ENCODE measurements at regions not wholly inside any gene's neighbourhood (a gene's known extent, or its start where the extent isn't known, plus 50 kb on each side); places are given as distances from the start of the nearest gene placed in this dataset.

DNA sequence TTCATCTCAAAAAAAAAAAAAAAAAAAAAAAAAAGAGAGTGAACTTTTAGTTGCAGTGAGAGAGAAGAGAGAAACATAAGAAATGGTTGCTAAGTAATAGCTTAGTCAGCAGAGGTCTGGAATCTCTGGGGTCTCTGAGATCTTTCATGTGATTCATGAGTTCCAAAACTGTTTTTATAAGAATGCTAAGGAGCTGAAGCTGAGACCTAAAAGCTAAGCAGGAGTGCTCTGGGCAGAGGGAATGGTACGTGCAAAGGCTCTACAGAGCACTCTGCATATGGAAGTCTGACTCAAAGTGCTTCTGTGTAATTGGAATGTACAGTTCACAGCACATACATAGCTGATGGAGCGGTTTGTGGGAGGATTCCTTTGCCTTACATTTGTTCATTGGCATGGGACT is 66.3 kb upstream of the LRIG1 start:
- H3K4me2 ChIP-seq (ENCODE audit: low read length, poor library complexity, severe bottlenecking), result no peak overlapping the region
- H2AFZ ChIP-seq (ENCODE audit: low read depth, low read length), result no peak overlapping the region
- H3K36me3 ChIP-seq (ENCODE audit: control insufficient read depth in 1 of 2, insufficient read depth in 2 of 2, low read depth in 1 of 2, low read length in 2 of 2), result no peaks in the 10 kb centered on the region
- no peaks in the 10 kb centered on the region for H3K27me3 ChIP-seq (ENCODE audit: control insufficient read depth in 1 of 2, insufficient read depth in 1 of 2, low read length in 2 of 2)
- H2BK12ac ChIP-seq (ENCODE audit: low read length in 2 of 2), result no peak overlapping the region
- H3K23ac ChIP-seq (ENCODE audit: low read length in 2 of 2), result no peak overlapping the region
- peaks cover 1% of the 10 kb centered on the region for H3K4me1 ChIP-seq (ENCODE audit: control insufficient read depth, insufficient read depth, low read depth, low read length)
- peak; percentile 38 for DNase-seq
- 63% methylated on average over 2 of the region's 2 CpGs for WGBS
- H4K8ac ChIP-seq (ENCODE audit: low read length), result no peak overlapping the region
- no peak overlapping the region for H3K14ac ChIP-seq (ENCODE audit: low read length in 2 of 2)
- H3K4ac ChIP-seq (ENCODE audit: low read depth in 1 of 2, low read length in 2 of 2), result no peak overlapping the region
- H2BK5ac ChIP-seq (ENCODE audit: low read depth, low read length, poor library complexity, severe bottlenecking), result no peak overlapping the region
- H3K9ac ChIP-seq (ENCODE audit: low read length), result peak overlapping the region; percentile 42
- no peak overlapping the region for H3K18ac ChIP-seq (ENCODE audit: low read depth in 1 of 2, low read length in 2 of 2)
- H2AK5ac ChIP-seq (ENCODE audit: low read length, severe bottlenecking), result no peak overlapping the region
- no peak overlapping the region for H4K91ac ChIP-seq (ENCODE audit: low read length)
- no peak overlapping the region for H2BK15ac ChIP-seq (ENCODE audit: low read depth, poor library complexity, severe bottlenecking)
- H3K4me3 ChIP-seq (ENCODE audit: insufficient read depth in 1 of 2, low read depth in 1 of 2, low read length in 2 of 2), result no peak overlapping the region
- H2BK120ac ChIP-seq (ENCODE audit: low read depth, low read length), result no peak overlapping the region
- H3K79me1 ChIP-seq (replicated peaks; ENCODE audit: low read length, poor library complexity, severe bottlenecking), result no peaks in the 10 kb centered on the region
- no peaks in the 10 kb centered on the region for H3K9me3 ChIP-seq (ENCODE audit: control insufficient read depth, low read length)
- H3K27ac ChIP-seq (ENCODE audit: low read length, poor library complexity, severe bottlenecking), result peak overlapping the region; percentile 6

DNA sequence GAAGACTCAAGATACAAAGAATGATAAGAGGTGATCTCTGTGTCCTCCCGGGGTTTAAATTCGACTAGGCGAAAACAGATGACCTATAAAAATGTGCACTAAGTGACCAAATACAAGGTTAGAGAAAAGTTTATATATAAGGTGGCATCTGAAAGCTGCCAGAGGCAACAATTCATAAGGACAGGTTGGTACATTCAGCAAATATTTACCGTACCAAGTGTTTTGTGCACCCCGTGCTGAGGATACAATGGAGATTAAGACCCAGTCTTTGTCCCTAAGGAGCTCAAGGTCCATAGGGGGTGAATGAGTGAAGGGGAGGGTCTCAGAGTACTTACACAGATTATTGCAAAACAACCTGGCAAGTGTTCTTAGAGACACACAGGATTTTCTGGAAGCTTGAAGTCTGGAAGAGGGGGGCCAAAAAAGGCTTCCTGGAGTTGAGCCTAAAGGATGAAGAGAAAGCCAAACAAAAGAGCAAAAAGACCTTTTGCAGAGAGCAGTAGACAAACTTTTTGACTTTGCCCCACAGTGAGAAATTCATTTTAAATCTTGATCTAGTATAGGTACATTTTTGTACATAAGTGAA is 71.4 kb upstream of the LRIG1 start:
- Histone ChIP-seq H3K27me3 (ENCODE audit: control insufficient read depth in 1 of 2, insufficient read depth in 1 of 2, low read length in 2 of 2) (no peaks in the 10 kb centered on the region), H4K91ac (ENCODE audit: low read length) (no peak overlapping the region), H3K4me3 (ENCODE audit: insufficient read depth in 1 of 2, low read depth in 1 of 2, low read length in 2 of 2) (no peak overlapping the region), H3K36me3 (ENCODE audit: control insufficient read depth in 1 of 2, insufficient read depth in 2 of 2, low read depth in 1 of 2, low read length in 2 of 2) (no peaks in the 10 kb centered on the region), H4K8ac (ENCODE audit: low read length) (no peak overlapping the region), H3K9ac (ENCODE audit: low read length) (no peak overlapping the region), H3K4me1 (ENCODE audit: control insufficient read depth, insufficient read depth, low read depth, low read length) (peaks cover 7% of the 10 kb centered on the region), H3K79me1 (replicated peaks; ENCODE audit: low read length, poor library complexity, severe bottlenecking) (no peaks in the 10 kb centered on the region), H3K4me2 (ENCODE audit: low read length, poor library complexity, severe bottlenecking) (no peak overlapping the region), H3K14ac (ENCODE audit: low read length in 2 of 2) (no peak overlapping the region), H3K27ac (ENCODE audit: low read length, poor library complexity, severe bottlenecking) (no peak overlapping the region), H3K9me3 (ENCODE audit: control insufficient read depth, low read length) (no peaks in the 10 kb centered on the region), H2BK120ac (ENCODE audit: low read depth, low read length) (no peak overlapping the region), H3K4ac (ENCODE audit: low read depth in 1 of 2, low read length in 2 of 2) (no peak overlapping the region), H2AFZ (ENCODE audit: low read depth, low read length) (no peak overlapping the region), H2AK5ac (ENCODE audit: low read length, severe bottlenecking) (no peak overlapping the region), H2BK12ac (ENCODE audit: low read length in 2 of 2) (no peak overlapping the region), H3K18ac (ENCODE audit: low read depth in 1 of 2, low read length in 2 of 2) (no peak overlapping the region), H2BK15ac (ENCODE audit: low read depth, poor library complexity, severe bottlenecking) (no peak overlapping the region), H2BK5ac (ENCODE audit: low read depth, low read length, poor library complexity, severe bottlenecking) (no peak overlapping the region), H3K23ac (ENCODE audit: low read length in 2 of 2) (no peak overlapping the region)
- no peak for DNase-seq
- 94% methylated on average over 5 of the region's 5 CpGs for WGBS

DNA sequence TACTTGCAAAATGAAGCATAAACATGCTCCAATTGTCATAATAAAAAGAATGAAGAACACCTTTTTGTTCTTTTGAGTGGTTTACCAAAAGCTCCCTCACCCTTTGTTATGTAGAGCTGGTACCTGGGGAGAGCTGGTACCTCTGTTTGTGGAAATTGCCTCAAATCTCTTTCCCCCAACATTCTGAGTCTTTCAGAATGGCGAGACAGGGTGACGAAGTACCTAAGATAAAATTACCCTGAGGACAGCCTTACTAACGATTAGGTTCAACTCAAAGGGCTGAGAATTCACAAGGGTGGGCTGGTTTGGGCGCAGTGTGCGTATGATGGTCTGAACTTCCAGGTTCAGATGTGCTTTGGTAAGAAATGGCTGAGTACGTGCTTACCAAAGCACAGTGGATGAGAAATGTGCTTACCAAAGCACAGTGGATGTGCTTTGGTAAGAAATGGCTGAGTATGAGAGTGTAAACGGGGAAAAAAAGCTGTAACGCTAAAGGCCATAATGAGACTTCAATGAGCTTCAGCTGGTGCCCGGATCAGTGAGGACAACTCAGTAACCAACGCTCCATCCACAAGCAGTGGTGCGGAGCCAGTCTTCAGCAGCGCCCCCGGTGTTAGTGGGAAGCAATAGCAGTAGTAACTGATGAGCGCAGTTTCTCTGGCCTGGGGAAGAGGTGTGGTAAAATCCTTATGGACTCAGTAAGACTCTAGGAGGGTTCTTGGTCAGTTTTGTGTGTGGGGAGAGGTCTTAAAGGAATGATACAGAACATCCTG is 72.3 kb upstream of the LRIG1 start:
- H3K23ac ChIP-seq (ENCODE audit: low read length in 2 of 2), result no peak overlapping the region
- no peak overlapping the region for H3K27ac ChIP-seq (ENCODE audit: low read length, poor library complexity, severe bottlenecking)
- H4K91ac ChIP-seq (ENCODE audit: low read length), result no peak overlapping the region
- H2BK12ac ChIP-seq (ENCODE audit: low read length in 2 of 2), result no peak overlapping the region
- H3K9me3 ChIP-seq (ENCODE audit: control insufficient read depth, low read length), result no peaks in the 10 kb centered on the region
- H2BK15ac ChIP-seq (ENCODE audit: low read depth, poor library complexity, severe bottlenecking), result no peak overlapping the region
- H2AFZ ChIP-seq (ENCODE audit: low read depth, low read length), result no peak overlapping the region
- no peak overlapping the region for H2BK120ac ChIP-seq (ENCODE audit: low read depth, low read length)
- H3K18ac ChIP-seq (ENCODE audit: low read depth in 1 of 2, low read length in 2 of 2), result no peak overlapping the region
- no peak overlapping the region for H3K4me3 ChIP-seq (ENCODE audit: insufficient read depth in 1 of 2, low read depth in 1 of 2, low read length in 2 of 2)
- H3K4ac ChIP-seq (ENCODE audit: low read depth in 1 of 2, low read length in 2 of 2), result no peak overlapping the region
- peak; percentile 22 for DNase-seq
- H3K9ac ChIP-seq (ENCODE audit: low read length), result no peak overlapping the region
- H3K36me3 ChIP-seq (ENCODE audit: control insufficient read depth in 1 of 2, insufficient read depth in 2 of 2, low read depth in 1 of 2, low read length in 2 of 2), result no peaks in the 10 kb centered on the region
- H2BK5ac ChIP-seq (ENCODE audit: low read depth, low read length, poor library complexity, severe bottlenecking), result no peak overlapping the region
- H3K4me2 ChIP-seq (ENCODE audit: low read length, poor library complexity, severe bottlenecking), result no peak overlapping the region
- H4K8ac ChIP-seq (ENCODE audit: low read length), result no peak overlapping the region
- H3K14ac ChIP-seq (ENCODE audit: low read length in 2 of 2), result no peak overlapping the region
- no peaks in the 10 kb centered on the region for H3K27me3 ChIP-seq (ENCODE audit: control insufficient read depth in 1 of 2, insufficient read depth in 1 of 2, low read length in 2 of 2)
- H3K4me1 ChIP-seq (ENCODE audit: control insufficient read depth, insufficient read depth, low read depth, low read length), result peaks cover 7% of the 10 kb centered on the region
- WGBS, result 45% methylated on average over 14 of the region's 14 CpGs
- H2AK5ac ChIP-seq (ENCODE audit: low read length, severe bottlenecking), result no peak overlapping the region
- H3K79me1 ChIP-seq (replicated peaks; ENCODE audit: low read length, poor library complexity, severe bottlenecking), result no peaks in the 10 kb centered on the region

DNA sequence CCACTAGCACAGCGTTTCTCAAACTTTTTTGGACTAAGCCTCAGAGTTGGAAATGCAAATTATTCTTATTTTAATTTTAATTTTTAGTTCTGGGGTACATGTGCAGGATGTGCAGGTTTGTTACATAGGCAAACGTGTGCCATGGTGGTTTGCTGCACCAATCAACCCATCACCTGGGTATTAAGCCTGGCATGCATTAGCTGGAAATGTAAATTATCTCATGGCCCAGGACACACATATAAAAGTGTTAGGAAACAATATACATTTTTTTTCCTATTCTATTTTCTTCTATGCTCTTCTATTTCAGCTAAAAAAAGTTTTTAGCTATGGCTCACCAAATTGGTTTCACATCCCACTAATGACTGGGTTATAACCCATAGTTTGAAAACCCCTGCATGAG is 73.3 kb upstream of the LRIG1 start:
- Histone ChIP-seq H3K79me1 (replicated peaks; ENCODE audit: low read length, poor library complexity, severe bottlenecking) (no peaks in the 10 kb centered on the region), H3K18ac (ENCODE audit: low read depth in 1 of 2, low read length in 2 of 2) (no peak overlapping the region), H2BK15ac (ENCODE audit: low read depth, poor library complexity, severe bottlenecking) (no peak overlapping the region), H2BK120ac (ENCODE audit: low read depth, low read length) (no peak overlapping the region), H3K27me3 (ENCODE audit: control insufficient read depth in 1 of 2, insufficient read depth in 1 of 2, low read length in 2 of 2) (no peaks in the 10 kb centered on the region), H2AK5ac (ENCODE audit: low read length, severe bottlenecking) (no peak overlapping the region), H3K4ac (ENCODE audit: low read depth in 1 of 2, low read length in 2 of 2) (no peak overlapping the region), H4K91ac (ENCODE audit: low read length) (no peak overlapping the region), H3K9me3 (ENCODE audit: control insufficient read depth, low read length) (no peaks in the 10 kb centered on the region), H3K23ac (ENCODE audit: low read length in 2 of 2) (no peak overlapping the region), H2BK12ac (ENCODE audit: low read length in 2 of 2) (no peak overlapping the region), H3K4me3 (ENCODE audit: insufficient read depth in 1 of 2, low read depth in 1 of 2, low read length in 2 of 2) (no peak overlapping the region), H3K4me1 (ENCODE audit: control insufficient read depth, insufficient read depth, low read depth, low read length) (peaks cover 7% of the 10 kb centered on the region), H3K4me2 (ENCODE audit: low read length, poor library complexity, severe bottlenecking) (no peak overlapping the region), H3K36me3 (ENCODE audit: control insufficient read depth in 1 of 2, insufficient read depth in 2 of 2, low read depth in 1 of 2, low read length in 2 of 2) (no peaks in the 10 kb centered on the region), H4K8ac (ENCODE audit: low read length) (no peak overlapping the region), H3K27ac (ENCODE audit: low read length, poor library complexity, severe bottlenecking) (no peak overlapping the region), H2BK5ac (ENCODE audit: low read depth, low read length, poor library complexity, severe bottlenecking) (no peak overlapping the region), H3K9ac (ENCODE audit: low read length) (no peak overlapping the region), H3K14ac (ENCODE audit: low read length in 2 of 2) (no peak overlapping the region), H2AFZ (ENCODE audit: low read depth, low read length) (no peak overlapping the region)
- 75% methylated on average over 1 of the region's 2 CpGs for WGBS
- no peak for DNase-seq
